ENCODE measurements at regions not wholly inside any gene's neighbourhood (a gene's known extent, or its start where the extent isn't known, plus 50 kb on each side); places are given as distances from the start of the nearest gene placed in this dataset.
"Not testable (repeated sequence)": the region's sequence is repeated elsewhere in the genome, so short reads cannot be mapped to it uniquely, and the experiment has no call there.

DNA sequence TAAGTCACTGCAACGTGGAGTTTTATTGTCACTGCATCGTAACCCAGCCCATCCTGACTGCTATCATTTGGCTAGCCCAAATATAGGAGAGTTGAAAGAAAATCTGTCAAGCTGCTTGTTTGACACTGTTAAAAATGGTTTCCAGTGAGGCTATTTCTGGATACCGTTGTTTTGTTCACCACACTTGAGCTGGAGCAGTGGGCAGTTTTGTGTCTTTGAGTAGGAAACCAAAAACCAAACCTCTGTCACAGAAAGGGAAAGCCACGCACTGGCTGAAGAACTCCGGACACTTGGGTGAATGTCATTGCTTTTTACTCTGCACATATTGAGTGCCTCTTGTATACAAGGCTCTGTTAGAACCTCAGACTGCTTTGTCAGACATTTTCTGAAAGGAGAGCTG is 446.4 kb upstream of the CFAP20DC start:
- no peak overlapping the region for H3K27ac Mint-ChIP-seq (ENCODE audit: unreplicated experiment)
- H3K9me3 Mint-ChIP-seq (ENCODE audit: unreplicated experiment) = no peaks in the 10 kb centered on the region
- H3K36me3 Mint-ChIP-seq (ENCODE audit: unreplicated experiment) = no peaks in the 10 kb centered on the region
- peaks cover 14% of the 10 kb centered on the region for H3K27me3 Mint-ChIP-seq (ENCODE audit: unreplicated experiment)
- no peak for DNase-seq (ENCODE audit: extremely low spot score, unreplicated experiment)
- no peaks in the 10 kb centered on the region for H3K4me1 Mint-ChIP-seq (ENCODE audit: unreplicated experiment)
- TF ChIP-seq, protein P1, sequence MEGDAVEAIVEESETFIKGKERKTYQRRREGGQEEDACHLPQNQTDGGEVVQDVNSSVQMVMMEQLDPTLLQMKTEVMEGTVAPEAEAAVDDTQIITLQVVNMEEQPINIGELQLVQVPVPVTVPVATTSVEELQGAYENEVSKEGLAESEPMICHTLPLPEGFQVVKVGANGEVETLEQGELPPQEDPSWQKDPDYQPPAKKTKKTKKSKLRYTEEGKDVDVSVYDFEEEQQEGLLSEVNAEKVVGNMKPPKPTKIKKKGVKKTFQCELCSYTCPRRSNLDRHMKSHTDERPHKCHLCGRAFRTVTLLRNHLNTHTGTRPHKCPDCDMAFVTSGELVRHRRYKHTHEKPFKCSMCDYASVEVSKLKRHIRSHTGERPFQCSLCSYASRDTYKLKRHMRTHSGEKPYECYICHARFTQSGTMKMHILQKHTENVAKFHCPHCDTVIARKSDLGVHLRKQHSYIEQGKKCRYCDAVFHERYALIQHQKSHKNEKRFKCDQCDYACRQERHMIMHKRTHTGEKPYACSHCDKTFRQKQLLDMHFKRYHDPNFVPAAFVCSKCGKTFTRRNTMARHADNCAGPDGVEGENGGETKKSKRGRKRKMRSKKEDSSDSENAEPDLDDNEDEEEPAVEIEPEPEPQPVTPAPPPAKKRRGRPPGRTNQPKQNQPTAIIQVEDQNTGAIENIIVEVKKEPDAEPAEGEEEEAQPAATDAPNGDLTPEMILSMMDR (IDR thresholded peaks at IDR 0.05) = no peak
- no peak overlapping the region for H3K4me3 Mint-ChIP-seq (ENCODE audit: unreplicated experiment)

DNA sequence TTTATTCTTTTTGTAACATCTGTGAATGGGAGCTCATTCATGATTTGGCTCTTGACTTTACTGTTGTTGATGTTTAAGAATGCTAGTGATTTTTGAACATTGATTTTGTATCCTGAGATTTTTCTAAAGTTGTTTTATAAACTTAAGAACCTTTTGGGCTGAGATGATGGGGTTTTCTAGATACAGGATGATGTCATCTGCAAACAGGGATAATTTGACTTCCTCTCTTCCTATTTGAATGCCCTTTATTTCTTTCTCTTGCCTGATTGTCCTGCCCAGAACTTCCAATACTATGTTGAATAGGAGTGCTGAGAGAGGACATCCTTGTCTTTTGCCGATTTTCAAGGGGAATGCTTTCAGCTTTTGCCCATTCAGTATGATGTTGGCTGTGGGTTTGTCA is 445.1 kb upstream of the CFAP20DC start:
- DNase-seq (ENCODE audit: extremely low spot score, unreplicated experiment); H3K36me3 Mint-ChIP-seq (ENCODE audit: unreplicated experiment); H3K27ac Mint-ChIP-seq (ENCODE audit: unreplicated experiment); H3K4me3 Mint-ChIP-seq (ENCODE audit: unreplicated experiment); H3K9me3 Mint-ChIP-seq (ENCODE audit: unreplicated experiment); H3K4me1 Mint-ChIP-seq (ENCODE audit: unreplicated experiment): not testable (repeated sequence)
- H3K27me3 Mint-ChIP-seq (ENCODE audit: unreplicated experiment) = peaks cover 14% of the 10 kb centered on the region

- no peaks in the 10 kb centered on the region for H3K4me1 Mint-ChIP-seq (ENCODE audit: unreplicated experiment)
- no peak overlapping the region for H3K27ac Mint-ChIP-seq (ENCODE audit: unreplicated experiment)
- H3K36me3 Mint-ChIP-seq (ENCODE audit: unreplicated experiment) = no peaks in the 10 kb centered on the region
- H3K27me3 Mint-ChIP-seq (ENCODE audit: unreplicated experiment) = peaks cover 6% of the 10 kb centered on the region
- no peak overlapping the region for H3K4me3 Mint-ChIP-seq (ENCODE audit: unreplicated experiment)
- no peak for DNase-seq (ENCODE audit: extremely low spot score, unreplicated experiment)
- TF ChIP-seq, protein P1 (IDR thresholded peaks at IDR 0.05) = no peak
- no peaks in the 10 kb centered on the region for H3K9me3 Mint-ChIP-seq (ENCODE audit: unreplicated experiment)
These were observed 436.7 kb upstream of the CFAP20DC start for GRCh38 chr3:59486520-59486919.

DNA sequence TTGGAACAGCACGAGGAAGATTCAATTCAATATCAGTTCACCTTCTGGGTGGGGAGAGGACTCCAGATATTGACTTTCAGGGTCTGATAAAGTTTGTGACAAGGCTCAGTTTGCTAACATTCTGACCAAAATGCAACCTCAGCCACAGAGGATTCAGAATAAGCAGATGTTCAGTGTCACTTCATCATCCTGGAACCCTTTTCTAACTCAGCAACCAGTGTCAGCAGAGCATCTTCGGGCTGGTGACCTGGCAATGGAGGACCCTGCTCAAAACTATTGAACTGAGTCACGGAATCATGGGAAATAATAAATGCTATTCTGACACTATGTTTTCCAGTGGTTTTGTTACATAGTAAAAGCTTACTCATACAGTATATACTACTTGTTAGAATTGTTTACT is 433.4 kb upstream of the CFAP20DC start:
- peaks cover 11% of the 10 kb centered on the region for H3K4me1 Mint-ChIP-seq (ENCODE audit: unreplicated experiment)
- no peak overlapping the region for H3K4me3 Mint-ChIP-seq (ENCODE audit: unreplicated experiment)
- DNase-seq (ENCODE audit: extremely low spot score, unreplicated experiment) = no peak
- H3K27ac Mint-ChIP-seq (ENCODE audit: unreplicated experiment) = no peak overlapping the region
- no peaks in the 10 kb centered on the region for H3K36me3 Mint-ChIP-seq (ENCODE audit: unreplicated experiment)
- TF ChIP-seq, protein P1 (IDR thresholded peaks at IDR 0.05) = no peak
- H3K27me3 Mint-ChIP-seq (ENCODE audit: unreplicated experiment) = peaks cover 6% of the 10 kb centered on the region
- no peaks in the 10 kb centered on the region for H3K9me3 Mint-ChIP-seq (ENCODE audit: unreplicated experiment)

DNA sequence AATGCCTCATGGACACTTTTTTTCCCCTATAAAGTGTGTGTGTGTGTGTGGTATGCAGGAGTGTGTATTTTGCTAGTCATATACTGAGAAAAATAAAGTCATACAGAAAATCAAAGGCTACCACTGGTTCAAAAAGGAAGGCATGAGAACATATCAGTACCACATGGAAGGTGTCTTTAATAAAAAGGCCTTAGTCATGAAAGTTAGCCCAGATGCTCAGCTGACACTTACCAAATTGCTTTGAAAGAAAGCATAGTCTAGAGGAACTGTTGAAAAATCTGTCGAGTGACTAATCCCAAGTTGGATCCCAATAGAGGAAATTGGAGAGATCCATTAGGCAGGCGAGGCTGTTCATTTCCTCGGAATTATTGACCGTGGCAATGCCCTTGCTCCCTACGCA is 432.9 kb upstream of the CFAP20DC start:
- no peak overlapping the region for H3K27ac Mint-ChIP-seq (ENCODE audit: unreplicated experiment)
- TF ChIP-seq, protein P1 (IDR thresholded peaks at IDR 0.05) = no peak

DNA sequence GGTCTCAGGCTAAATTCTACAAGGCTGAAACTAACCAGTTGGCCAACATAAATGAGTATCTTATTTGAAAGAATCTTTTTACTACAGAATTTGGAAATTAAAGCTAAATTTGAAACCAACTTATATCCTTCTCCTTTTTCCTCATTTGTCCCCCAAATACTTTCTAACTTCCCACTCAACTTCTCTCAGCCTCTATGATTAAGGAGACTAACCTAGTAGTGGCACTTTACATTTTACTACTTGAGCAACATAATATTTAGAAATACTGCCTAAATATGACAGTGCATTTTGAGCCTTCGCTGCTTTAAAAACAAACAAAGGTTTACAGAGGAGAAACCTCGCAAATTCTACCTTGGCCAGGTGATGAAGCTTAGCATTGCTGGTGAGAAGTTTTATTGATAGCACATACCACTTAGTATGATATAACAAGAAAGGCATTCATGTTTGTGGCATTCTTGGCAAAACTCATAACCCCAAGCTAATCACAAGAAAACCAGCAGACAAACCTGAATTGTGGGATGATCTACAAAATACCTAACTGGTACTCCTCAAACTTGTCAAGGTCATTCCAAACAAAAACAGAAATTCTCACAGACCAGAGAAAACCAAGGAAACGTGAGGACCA is 432.1 kb upstream of the CFAP20DC start:
- H3K9me3 Mint-ChIP-seq (ENCODE audit: unreplicated experiment) = no peaks in the 10 kb centered on the region
- peaks cover 4% of the 10 kb centered on the region for H3K27me3 Mint-ChIP-seq (ENCODE audit: unreplicated experiment)
- H3K36me3 Mint-ChIP-seq (ENCODE audit: unreplicated experiment) = no peaks in the 10 kb centered on the region

More for the DNA sequence above, 432.9 kb upstream of the CFAP20DC start:
- no peak for DNase-seq (ENCODE audit: extremely low spot score, unreplicated experiment)
- Mint-ChIP-seq H3K9me3 (ENCODE audit: unreplicated experiment) (no peaks in the 10 kb centered on the region), H3K4me1 (ENCODE audit: unreplicated experiment) (peaks cover 11% of the 10 kb centered on the region), H3K27me3 (ENCODE audit: unreplicated experiment) (peaks cover 6% of the 10 kb centered on the region), H3K4me3 (ENCODE audit: unreplicated experiment) (no peak overlapping the region), H3K36me3 (ENCODE audit: unreplicated experiment) (no peaks in the 10 kb centered on the region)

More for the DNA sequence above, 432.1 kb upstream of the CFAP20DC start:
- Mint-ChIP-seq H3K4me3 (ENCODE audit: unreplicated experiment) (no peak overlapping the region), H3K4me1 (ENCODE audit: unreplicated experiment) (peaks cover 11% of the 10 kb centered on the region), H3K27ac (ENCODE audit: unreplicated experiment) (no peak overlapping the region)
- TF ChIP-seq, protein P1 (IDR thresholded peaks at IDR 0.05) = no peak
- DNase-seq (ENCODE audit: extremely low spot score, unreplicated experiment) = no peak

Data from osteocyte (in vitro differentiated cells).